ENCODE measurements at regions not wholly inside any gene's neighbourhood (a gene's known extent, or its start where the extent isn't known, plus 50 kb on each side); places are given as distances from the start of the nearest gene placed in this dataset.

- peak; percentile 23 for TF ChIP-seq CTCF (IDR thresholded peaks at IDR 0.05; ENCODE audit: insufficient read depth, low read depth, low read length)
- no peak for DNase-seq (ENCODE audit: low read depth)
- no peak overlapping the region for H3K4me3 ChIP-seq (ENCODE audit: low read depth, low read length)
Measured at GRCh38 chr13:86974995-86975328, 696.2 kb upstream of the SLITRK5 start.

- TF ChIP-seq CTCF (IDR thresholded peaks at IDR 0.05; ENCODE audit: insufficient read depth, low read depth, low read length) = no peak
- H3K4me3 ChIP-seq (ENCODE audit: low read depth, low read length) = no peak overlapping the region
- DNase-seq (ENCODE audit: low read depth) = no peak
Measured at GRCh38 chr13:86976521-86977324, 694.4 kb upstream of the SLITRK5 start.

- no peak overlapping the region for H3K4me3 ChIP-seq (ENCODE audit: low read depth, low read length)
- TF ChIP-seq CTCF (IDR thresholded peaks at IDR 0.05; ENCODE audit: insufficient read depth, low read depth, low read length) = no peak
- peak; percentile 43 for DNase-seq (ENCODE audit: low read depth)
Measured at GRCh38 chr13:86986448-86986847, 684.7 kb upstream of the SLITRK5 start.

- no peak for TF ChIP-seq CTCF (IDR thresholded peaks at IDR 0.05; ENCODE audit: insufficient read depth, low read depth, low read length)
- DNase-seq (ENCODE audit: low read depth) = no peak
- H3K4me3 ChIP-seq (ENCODE audit: low read depth, low read length) = no peak overlapping the region
Measured at GRCh38 chr13:86992251-86992650, 678.9 kb upstream of the SLITRK5 start.

GRCh38 chr13:87003265-87003664, 667.9 kb upstream of the SLITRK5 start:
- H3K4me3 ChIP-seq (ENCODE audit: low read depth, low read length) = no peak overlapping the region
- DNase-seq (ENCODE audit: low read depth) = no peak
- TF ChIP-seq CTCF (IDR thresholded peaks at IDR 0.05; ENCODE audit: insufficient read depth, low read depth, low read length) = no peak

- TF ChIP-seq CTCF (IDR thresholded peaks at IDR 0.05; ENCODE audit: insufficient read depth, low read depth, low read length) = no peak
- no peak for DNase-seq (ENCODE audit: low read depth)
- H3K4me3 ChIP-seq (ENCODE audit: low read depth, low read length) = no peak overlapping the region
Measured at GRCh38 chr13:87005511-87005910, 665.7 kb upstream of the SLITRK5 start.

GRCh38 chr13:87035526-87035925, 635.6 kb upstream of the SLITRK5 start:
- peak; percentile 71 for DNase-seq (ENCODE audit: low read depth)
- TF ChIP-seq CTCF (IDR thresholded peaks at IDR 0.05; ENCODE audit: insufficient read depth, low read depth, low read length) = no peak
- H3K4me3 ChIP-seq (ENCODE audit: low read depth, low read length) = no peak overlapping the region
